ENCODE measurements at regions not wholly inside any gene's neighbourhood (a gene's known extent, or its start where the extent isn't known, plus 50 kb on each side); places are given as distances from the start of the nearest gene placed in this dataset.
A peak's percentile ranks its signal among the peaks of the same experiment; 100 is the strongest.

DNA sequence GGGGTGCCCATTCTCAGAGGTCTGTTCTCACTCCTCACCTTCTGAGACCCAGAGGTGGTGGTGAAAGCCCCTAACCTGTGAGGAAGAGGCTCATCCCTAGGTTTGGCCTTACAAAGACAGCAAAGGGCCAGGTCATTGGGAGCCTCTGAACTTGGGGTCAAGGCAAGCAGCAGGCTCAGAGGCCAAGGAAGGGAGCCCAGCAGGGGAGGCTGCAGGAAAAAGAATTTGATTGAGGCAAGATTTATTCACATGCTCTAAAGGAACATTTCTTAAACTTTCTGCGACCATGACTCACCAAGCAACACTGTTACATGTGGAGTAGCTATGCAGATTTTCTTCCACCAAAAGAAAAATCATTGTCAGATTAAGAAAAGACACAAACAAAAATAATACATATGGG lies 132.5 kb upstream of the SYT6 start (continued):
- TF ChIP-seq DMBX1 (CRISPR knock-in tag; IDR thresholded peaks at IDR 0.05; ENCODE audit: borderline replicate concordance) (no peak), HNRNPL (IDR thresholded peaks at IDR 0.05; ENCODE audit: low read depth, low read length) (no peak), MYNN (IDR thresholded peaks at IDR 0.05) (no peak), MYNN (CRISPR knock-in tag; IDR thresholded peaks at IDR 0.05) (no peak), ZBTB11 (CRISPR knock-in tag; IDR thresholded peaks at IDR 0.05) (peak in 1 of 3 experiments; percentile 46; a peak in 2 of 6 replicates), NRF1 (conservative IDR thresholded peaks at IDR 0.05 in 1 of 2, IDR thresholded peaks at IDR 0.05 in 1 of 2) (no peak), CUX1 (CRISPR knock-in tag; IDR thresholded peaks at IDR 0.05) (no peak)

Data from K562 (cell line).